Left lung (tissue), 4 donors: ENCODE measurements at regions not wholly inside any gene's neighbourhood (a gene's known extent, or its start where the extent isn't known, plus 50 kb on each side); places are given as distances from the start of the nearest gene placed in this dataset.
"Not testable (repeated sequence)": the region's sequence is repeated elsewhere in the genome, so short reads cannot be mapped to it uniquely, and the experiment has no call there.

Experiments used
- ATAC-seq: fragments of 200-7000 bp; cut with Tn5 transposase; one replicate; pipeline ENCODE4 v1.9.1; 2020; ENCODE audit warnings: moderate library complexity
- DNase-seq, 4 donors: peaks; one replicate each; pipeline ENCODE4 v3.0.0-alpha.2; 2013 to 2020
- H3K27ac ChIP-seq, 2 donors: fragments of 200-600 bp; sonication (generic) in 1 of 2; one replicate each; pipeline versions ENCODE4 v1.5.0 to v1.8.0; 2020 to 2021
- H3K27me3 ChIP-seq, 2 donors: fragments of 200-600 bp; sonication (generic) in 1 of 2; one replicate each; pipeline versions ENCODE4 v1.5.0 to v1.8.0; 2020 to 2021
- H3K36me3 ChIP-seq, 2 donors: fragments of 200-600 bp; sonication (generic) in 1 of 2; one replicate each; pipeline versions ENCODE4 v1.5.0 to v1.8.0; 2020 to 2021
- H3K4me1 ChIP-seq, 2 donors: fragments of 200-600 bp; one replicate each; pipeline ENCODE4 v1.8.0; 2021
- H3K4me3 ChIP-seq, 2 donors: fragments of 200-600 bp; sonication (generic) in 1 of 2; one replicate each; pipeline versions ENCODE4 v1.5.0 to v1.8.0; 2020 to 2021; ENCODE audit warnings: mild to moderate bottlenecking in 1 of 2
- H3K9me3 ChIP-seq, 2 donors: fragments of 200-600 bp; sonication (generic) in 1 of 2; one replicate each; pipeline versions ENCODE4 v1.5.0 to v1.8.0; 2020 to 2021
- CTCF ChIP-seq, 2 donors: fragments of 200-600 bp; sonication (generic) in 1 of 2; IDR thresholded peaks; one replicate each; pipeline versions ENCODE4 v1.5.0 to v1.8.0; 2021; ENCODE audit warnings: antibody characterized with exemption in 2 of 2
- intact Hi-C, 2 donors: fragments of 100-400 bp; cut with DNase I; formaldehyde crosslinking; loops; one replicate each; pipeline versions ENCODE4 v1.11.2 to v1.14.2; 2022
- donor health status: DM: no; HTN: yes; CAD: no.
- donor health status: DM: no; HTN: no; CAD: no.

- H3K27ac ChIP-seq: no peak overlapping the region
- no peaks in the 10 kb centered on the region for H3K36me3 ChIP-seq
- ATAC-seq (no peak), DNase-seq (no peak)
- no peak overlapping the region for H3K4me3 ChIP-seq
- H3K27me3 ChIP-seq: no peaks in the 10 kb centered on the region
- no peak for TF ChIP-seq CTCF (IDR thresholded peaks at IDR 0.05)
- H3K9me3 ChIP-seq: no peaks in the 10 kb centered on the region
- H3K4me1 ChIP-seq: no peaks in the 10 kb centered on the region
- intact Hi-C loops: no loop called here
Observed at GRCh38 chr13:83667606-83668005, 214.7 kb downstream of the SLITRK1 start.

GRCh38 chr13:83666141-83666540 is 216.1 kb downstream of the SLITRK1 start:
- Histone ChIP-seq H3K36me3 (no peaks in the 10 kb centered on the region), H3K9me3 (no peaks in the 10 kb centered on the region), H3K27ac (no peak overlapping the region), H3K4me1 (no peaks in the 10 kb centered on the region), H3K27me3 (no peaks in the 10 kb centered on the region), H3K4me3 (no peak overlapping the region)
- DNase-seq (no peak), ATAC-seq (no peak)
- intact Hi-C loops: no loop called here
- no peak for TF ChIP-seq CTCF (IDR thresholded peaks at IDR 0.05)

GRCh38 chr13:83657281-83657680 is 225.0 kb downstream of the SLITRK1 start:
- no peak for TF ChIP-seq CTCF (IDR thresholded peaks at IDR 0.05)
- no peaks in the 10 kb centered on the region for H3K27me3 ChIP-seq
- H3K36me3 ChIP-seq: no peaks in the 10 kb centered on the region
- no peak overlapping the region for H3K4me3 ChIP-seq
- H3K4me1 ChIP-seq: no peaks in the 10 kb centered on the region
- peaks cover 0 to 7% of the 10 kb centered on the region in 2 donors for H3K9me3 ChIP-seq
- ATAC-seq: no peak
- no peak for DNase-seq
- intact Hi-C loops: no loop called here
- H3K27ac ChIP-seq: no peak overlapping the region

GRCh38 chr13:83642617-83643016 is 239.7 kb downstream of the SLITRK1 start:
- H3K27me3 ChIP-seq, H3K36me3 ChIP-seq, ATAC-seq, DNase-seq, H3K27ac ChIP-seq, H3K4me1 ChIP-seq, intact Hi-C loops, H3K4me3 ChIP-seq: not testable (repeated sequence)
- peaks cover 0 to 31% of the 10 kb centered on the region in 2 donors for H3K9me3 ChIP-seq

GRCh38 chr13:83634601-83635000 is 247.7 kb downstream of the SLITRK1 start:
- intact Hi-C loops: no loop called here
- Histone ChIP-seq H3K4me3 (no peak overlapping the region), H3K27me3 (no peaks in the 10 kb centered on the region), H3K27ac (no peak overlapping the region), H3K9me3 (no peaks in the 10 kb centered on the region), H3K4me1 (no peaks in the 10 kb centered on the region), H3K36me3 (no peaks in the 10 kb centered on the region)
- ATAC-seq: no peak
- DNase-seq: no peak
- TF ChIP-seq CTCF (IDR thresholded peaks at IDR 0.05): no peak

GRCh38 chr13:83633746-83634145 is 248.5 kb downstream of the SLITRK1 start:
- H3K4me3 ChIP-seq: no peak overlapping the region
- H3K27ac ChIP-seq: no peak overlapping the region
- no peaks in the 10 kb centered on the region for H3K4me1 ChIP-seq
- DNase-seq (no peak), ATAC-seq (no peak)
- H3K27me3 ChIP-seq: no peaks in the 10 kb centered on the region
- intact Hi-C loops: no loop called here
- no peaks in the 10 kb centered on the region for H3K36me3 ChIP-seq
- TF ChIP-seq CTCF (IDR thresholded peaks at IDR 0.05): no peak
- H3K9me3 ChIP-seq: peaks cover 0 to 4% of the 10 kb centered on the region in 2 donors
